Mucosa of stomach (tissue), 1 donor: ENCODE measurements at regions not wholly inside any gene's neighbourhood (a gene's known extent, or its start where the extent isn't known, plus 50 kb on each side); places are given as distances from the start of the nearest gene placed in this dataset.

Experiments used
- H3K27me3 ChIP-seq: one replicate; pipeline ENCODE4 v1.7.0; 2013; ENCODE audit warnings: mild to moderate bottlenecking, low read length; ENCODE audit not compliant: control insufficient read depth, insufficient read depth
- H3K36me3 ChIP-seq: one replicate; pipeline ENCODE4 v1.7.0; 2013; ENCODE audit warnings: low read length; ENCODE audit not compliant: control insufficient read depth, insufficient read depth
- H3K4me1 ChIP-seq: one replicate; pipeline ENCODE4 v1.7.0; 2013; ENCODE audit warnings: mild to moderate bottlenecking, low read length; ENCODE audit not compliant: control insufficient read depth, insufficient read depth
- H3K4me3 ChIP-seq: one replicate; pipeline ENCODE4 v1.7.0; 2013; ENCODE audit warnings: low read length
- H3K9ac ChIP-seq: one replicate; pipeline ENCODE4 v1.7.0; 2013; ENCODE audit warnings: mild to moderate bottlenecking, low read length, moderate library complexity
- H3K9me3 ChIP-seq: one replicate; pipeline ENCODE4 v1.7.0; 2013; ENCODE audit warnings: mild to moderate bottlenecking, low read length, moderate library complexity; ENCODE audit not compliant: control insufficient read depth
- donor health status: Pancreatic carcinoma.

GRCh38 chr2:67840460-67841068, 222.2 kb downstream of the C1D start:
- Histone ChIP-seq H3K9me3 (no peaks in the 10 kb centered on the region), H3K4me1 (no peaks in the 10 kb centered on the region), H3K4me3 (no peak overlapping the region), H3K27me3 (no peaks in the 10 kb centered on the region), H3K9ac (no peak overlapping the region), H3K36me3 (no peaks in the 10 kb centered on the region)

GRCh38 chr2:67841711-67842110, 221.1 kb downstream of the C1D start:
- no peaks in the 10 kb centered on the region for H3K36me3 ChIP-seq
- H3K4me1 ChIP-seq: peaks cover 7% of the 10 kb centered on the region
- no peaks in the 10 kb centered on the region for H3K27me3 ChIP-seq
- no peak overlapping the region for H3K4me3 ChIP-seq
- no peaks in the 10 kb centered on the region for H3K9me3 ChIP-seq
- no peak overlapping the region for H3K9ac ChIP-seq

- Histone ChIP-seq H3K4me3 (no peak overlapping the region), H3K36me3 (no peaks in the 10 kb centered on the region), H3K9ac (no peak overlapping the region), H3K9me3 (no peaks in the 10 kb centered on the region), H3K27me3 (no peaks in the 10 kb centered on the region), H3K4me1 (peaks cover 7% of the 10 kb centered on the region)
These were observed 220.3 kb downstream of the C1D start for GRCh38 chr2:67842375-67842959.

- H3K4me3 ChIP-seq: no peak overlapping the region
- no peaks in the 10 kb centered on the region for H3K9me3 ChIP-seq
- H3K36me3 ChIP-seq: no peaks in the 10 kb centered on the region
- no peaks in the 10 kb centered on the region for H3K27me3 ChIP-seq
- peaks cover 7% of the 10 kb centered on the region for H3K4me1 ChIP-seq
- no peak overlapping the region for H3K9ac ChIP-seq
These were observed 218.7 kb downstream of the C1D start for GRCh38 chr2:67844024-67844540.

- Histone ChIP-seq H3K4me3 (no peak overlapping the region), H3K36me3 (no peaks in the 10 kb centered on the region), H3K4me1 (peaks cover 7% of the 10 kb centered on the region), H3K27me3 (no peaks in the 10 kb centered on the region), H3K9me3 (no peaks in the 10 kb centered on the region), H3K9ac (peak overlapping the region; percentile 7)
These were observed 217.0 kb downstream of the C1D start for GRCh38 chr2:67845621-67846369.

- no peaks in the 10 kb centered on the region for H3K9me3 ChIP-seq
- H3K36me3 ChIP-seq: no peaks in the 10 kb centered on the region
- no peak overlapping the region for H3K4me3 ChIP-seq
- no peaks in the 10 kb centered on the region for H3K27me3 ChIP-seq
- peak overlapping the region; percentile 7 for H3K9ac ChIP-seq
- peaks cover 7% of the 10 kb centered on the region for H3K4me1 ChIP-seq
These were observed 216.3 kb downstream of the C1D start for GRCh38 chr2:67846370-67847070.

GRCh38 chr2:67848551-67849285, 214.1 kb downstream of the C1D start:
- Histone ChIP-seq H3K9me3 (no peaks in the 10 kb centered on the region), H3K27me3 (no peaks in the 10 kb centered on the region), H3K36me3 (no peaks in the 10 kb centered on the region), H3K9ac (no peak overlapping the region), H3K4me3 (no peak overlapping the region), H3K4me1 (peaks cover 7% of the 10 kb centered on the region)

- H3K4me3 ChIP-seq: no peak overlapping the region
- H3K27me3 ChIP-seq: no peaks in the 10 kb centered on the region
- no peaks in the 10 kb centered on the region for H3K9me3 ChIP-seq
- H3K36me3 ChIP-seq: no peaks in the 10 kb centered on the region
- no peak overlapping the region for H3K9ac ChIP-seq
- peaks cover 6% of the 10 kb centered on the region for H3K4me1 ChIP-seq
These were observed 211.8 kb downstream of the C1D start for GRCh38 chr2:67851016-67851415.

- H3K9me3 ChIP-seq: no peaks in the 10 kb centered on the region
- no peaks in the 10 kb centered on the region for H3K27me3 ChIP-seq
- no peak overlapping the region for H3K4me3 ChIP-seq
- no peaks in the 10 kb centered on the region for H3K36me3 ChIP-seq
- no peak overlapping the region for H3K9ac ChIP-seq
- no peaks in the 10 kb centered on the region for H3K4me1 ChIP-seq
These were observed 210.6 kb downstream of the C1D start for GRCh38 chr2:67851956-67852824.

- no peaks in the 10 kb centered on the region for H3K9me3 ChIP-seq
- no peak overlapping the region for H3K9ac ChIP-seq
- H3K4me3 ChIP-seq: no peak overlapping the region
- no peaks in the 10 kb centered on the region for H3K27me3 ChIP-seq
- no peaks in the 10 kb centered on the region for H3K36me3 ChIP-seq
- no peaks in the 10 kb centered on the region for H3K4me1 ChIP-seq
These were observed 208.6 kb downstream of the C1D start for GRCh38 chr2:67854103-67854743.
